ENCODE measurements at regions not wholly inside any gene's neighbourhood (a gene's known extent, or its start where the extent isn't known, plus 50 kb on each side); places are given as distances from the start of the nearest gene placed in this dataset.

- Histone ChIP-seq H3K4me3 (ENCODE audit: low read depth in 1 of 2, low read length in 2 of 2) (no peak overlapping the region), H3K36me3 (ENCODE audit: control insufficient read depth in 2 of 2, insufficient read depth in 2 of 2, low read length in 1 of 2) (no peaks in the 10 kb centered on the region), H3K4me1 (ENCODE audit: control insufficient read depth in 2 of 2, insufficient read depth in 2 of 2, low read length in 1 of 2) (no peaks in the 10 kb centered on the region), H3K9me3 (ENCODE audit: control insufficient read depth in 2 of 2, insufficient read depth in 1 of 2, low read depth in 1 of 2, low read length in 1 of 2) (no peaks in the 10 kb centered on the region), H3K27me3 (ENCODE audit: control insufficient read depth in 1 of 2, insufficient read depth in 2 of 2, low read length in 2 of 2) (no peaks in the 10 kb centered on the region), H3K27ac (ENCODE audit: low read depth in 2 of 2, low read length in 1 of 2) (no peak overlapping the region)
- WGBS, 2 donors = 72 to 83% methylated on average over 6 of the region's 6 CpGs
Measured at GRCh38 chr15:91625506-91625905, 228.0 kb upstream of the SLCO3A1 start.

DNA sequence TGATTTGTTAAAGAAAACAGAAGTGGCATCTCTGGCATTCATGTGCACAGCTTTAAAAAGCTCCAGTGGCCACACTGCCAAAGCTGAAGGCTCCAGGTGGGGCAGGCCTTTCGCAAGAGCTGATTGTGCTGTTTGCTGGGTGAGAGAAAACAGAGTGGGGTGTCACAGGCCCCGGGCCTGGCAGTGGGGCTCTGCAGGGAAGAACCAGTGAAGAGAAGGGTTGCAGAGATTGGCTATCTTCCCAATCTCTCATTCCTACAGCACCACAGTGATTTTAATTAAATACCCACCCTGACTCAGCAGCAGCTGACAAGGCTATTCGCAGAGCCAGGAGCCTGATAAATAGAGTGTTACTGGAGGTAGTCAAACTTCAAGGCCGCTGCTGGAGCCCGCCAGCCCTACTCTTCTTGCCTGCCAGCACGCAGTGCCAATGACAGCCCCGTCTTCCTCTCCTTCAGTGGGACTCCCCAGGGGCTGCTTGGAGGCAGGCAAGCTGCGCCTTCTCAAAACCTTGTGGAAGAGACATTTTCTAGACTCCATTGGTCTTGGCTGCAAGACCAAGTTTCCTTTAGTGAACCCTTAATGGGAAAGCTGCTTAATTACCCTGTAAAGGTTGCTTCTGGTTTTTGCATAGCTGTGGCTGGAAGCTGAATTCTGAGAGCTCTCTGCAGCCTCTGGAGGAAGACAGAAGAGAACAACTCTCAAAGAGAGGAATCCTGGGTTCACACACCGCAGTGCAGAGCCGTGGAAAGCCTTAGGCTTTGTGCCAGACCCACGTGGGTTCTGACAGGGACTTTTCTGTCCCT lies 225.8 kb upstream of the SLCO3A1 start:
- no peaks in the 10 kb centered on the region for H3K36me3 ChIP-seq (ENCODE audit: control insufficient read depth in 2 of 2, insufficient read depth in 2 of 2, low read length in 1 of 2)
- 54 to 55% methylated on average over 11 of the region's 11 CpGs for WGBS, 2 donors
- H3K4me1 ChIP-seq (ENCODE audit: control insufficient read depth in 2 of 2, insufficient read depth in 2 of 2, low read length in 1 of 2) = no peaks in the 10 kb centered on the region
- no peak overlapping the region for H3K27ac ChIP-seq (ENCODE audit: low read depth in 2 of 2, low read length in 1 of 2)
- H3K27me3 ChIP-seq (ENCODE audit: control insufficient read depth in 1 of 2, insufficient read depth in 2 of 2, low read length in 2 of 2) = no peaks in the 10 kb centered on the region
- no peaks in the 10 kb centered on the region for H3K9me3 ChIP-seq (ENCODE audit: control insufficient read depth in 2 of 2, insufficient read depth in 1 of 2, low read depth in 1 of 2, low read length in 1 of 2)
- no peak overlapping the region for H3K4me3 ChIP-seq (ENCODE audit: low read depth in 1 of 2, low read length in 2 of 2)

- H3K4me1 ChIP-seq (ENCODE audit: control insufficient read depth in 2 of 2, insufficient read depth in 2 of 2, low read length in 1 of 2) = no peaks in the 10 kb centered on the region
- H3K9me3 ChIP-seq (ENCODE audit: control insufficient read depth in 2 of 2, insufficient read depth in 1 of 2, low read depth in 1 of 2, low read length in 1 of 2) = peaks cover 0 to 4% of the 10 kb centered on the region in 2 donors
- H3K36me3 ChIP-seq (ENCODE audit: control insufficient read depth in 2 of 2, insufficient read depth in 2 of 2, low read length in 1 of 2) = no peaks in the 10 kb centered on the region
- H3K27me3 ChIP-seq (ENCODE audit: control insufficient read depth in 1 of 2, insufficient read depth in 2 of 2, low read length in 2 of 2) = no peaks in the 10 kb centered on the region
- H3K4me3 ChIP-seq (ENCODE audit: low read depth in 1 of 2, low read length in 2 of 2) = no peak overlapping the region
- WGBS, 2 donors = 65 to 71% methylated on average over 6 of the region's 6 CpGs
- no peak overlapping the region for H3K27ac ChIP-seq (ENCODE audit: low read depth in 2 of 2, low read length in 1 of 2)
Measured at GRCh38 chr15:91630090-91630489, 223.4 kb upstream of the SLCO3A1 start.

- Histone ChIP-seq H3K9me3 (ENCODE audit: control insufficient read depth in 2 of 2, insufficient read depth in 1 of 2, low read depth in 1 of 2, low read length in 1 of 2) (peaks cover 0 to 4% of the 10 kb centered on the region in 2 donors), H3K4me1 (ENCODE audit: control insufficient read depth in 2 of 2, insufficient read depth in 2 of 2, low read length in 1 of 2) (no peaks in the 10 kb centered on the region), H3K27ac (ENCODE audit: low read depth in 2 of 2, low read length in 1 of 2) (no peak overlapping the region), H3K27me3 (ENCODE audit: control insufficient read depth in 1 of 2, insufficient read depth in 2 of 2, low read length in 2 of 2) (no peaks in the 10 kb centered on the region), H3K36me3 (ENCODE audit: control insufficient read depth in 2 of 2, insufficient read depth in 2 of 2, low read length in 1 of 2) (no peaks in the 10 kb centered on the region), H3K4me3 (ENCODE audit: low read depth in 1 of 2, low read length in 2 of 2) (no peak overlapping the region)
- WGBS, 2 donors = 83% methylated on average over 2 of the region's 2 CpGs
Measured at GRCh38 chr15:91632176-91632575, 221.3 kb upstream of the SLCO3A1 start.

GRCh38 chr15:91632981-91633380 lies 220.5 kb upstream of the SLCO3A1 start:
- no peaks in the 10 kb centered on the region for H3K4me1 ChIP-seq (ENCODE audit: control insufficient read depth in 2 of 2, insufficient read depth in 2 of 2, low read length in 1 of 2)
- H3K9me3 ChIP-seq (ENCODE audit: control insufficient read depth in 2 of 2, insufficient read depth in 1 of 2, low read depth in 1 of 2, low read length in 1 of 2) = peaks cover 0 to 4% of the 10 kb centered on the region in 2 donors
- no peaks in the 10 kb centered on the region for H3K36me3 ChIP-seq (ENCODE audit: control insufficient read depth in 2 of 2, insufficient read depth in 2 of 2, low read length in 1 of 2)
- H3K27ac ChIP-seq (ENCODE audit: low read depth in 2 of 2, low read length in 1 of 2) = no peak overlapping the region
- no peaks in the 10 kb centered on the region for H3K27me3 ChIP-seq (ENCODE audit: control insufficient read depth in 1 of 2, insufficient read depth in 2 of 2, low read length in 2 of 2)
- H3K4me3 ChIP-seq (ENCODE audit: low read depth in 1 of 2, low read length in 2 of 2) = no peak overlapping the region
- whole genome bisulfite sequencing, 2 donors = 88 to 89% methylated on average over 9 of the region's 9 CpGs

- 89 to 92% methylated on average over 3 of the region's 3 CpGs for WGBS, 2 donors
- H3K4me1 ChIP-seq (ENCODE audit: control insufficient read depth in 2 of 2, insufficient read depth in 2 of 2, low read length in 1 of 2) = no peaks in the 10 kb centered on the region
- no peak overlapping the region for H3K27ac ChIP-seq (ENCODE audit: low read depth in 2 of 2, low read length in 1 of 2)
- no peaks in the 10 kb centered on the region for H3K27me3 ChIP-seq (ENCODE audit: control insufficient read depth in 1 of 2, insufficient read depth in 2 of 2, low read length in 2 of 2)
- peaks cover 0 to 4% of the 10 kb centered on the region in 2 donors for H3K9me3 ChIP-seq (ENCODE audit: control insufficient read depth in 2 of 2, insufficient read depth in 1 of 2, low read depth in 1 of 2, low read length in 1 of 2)
- no peaks in the 10 kb centered on the region for H3K36me3 ChIP-seq (ENCODE audit: control insufficient read depth in 2 of 2, insufficient read depth in 2 of 2, low read length in 1 of 2)
- no peak overlapping the region for H3K4me3 ChIP-seq (ENCODE audit: low read depth in 1 of 2, low read length in 2 of 2)
Measured at GRCh38 chr15:91634179-91634578, 219.3 kb upstream of the SLCO3A1 start.

DNA sequence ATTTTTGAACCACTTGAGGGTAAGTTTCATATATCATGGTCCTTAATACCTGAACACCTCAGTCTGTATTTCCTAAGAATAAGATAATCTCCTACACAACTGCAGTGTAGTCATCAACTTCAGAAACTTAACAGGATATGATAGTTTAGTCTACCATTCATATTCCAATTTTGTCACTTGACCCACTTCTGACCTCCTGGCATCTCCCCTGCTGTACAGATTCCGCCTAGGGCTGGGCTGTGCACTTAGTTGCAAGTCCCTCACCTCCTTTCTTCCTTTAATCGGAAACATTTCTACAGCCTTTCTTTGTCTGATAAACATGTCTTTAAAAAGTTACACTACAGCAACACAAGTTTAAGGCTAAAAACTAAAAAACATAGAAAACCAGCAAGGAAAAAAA lies 218.4 kb upstream of the SLCO3A1 start:
- no peak overlapping the region for H3K27ac ChIP-seq (ENCODE audit: low read depth in 2 of 2, low read length in 1 of 2)
- no peaks in the 10 kb centered on the region for H3K36me3 ChIP-seq (ENCODE audit: control insufficient read depth in 2 of 2, insufficient read depth in 2 of 2, low read length in 1 of 2)
- no peaks in the 10 kb centered on the region for H3K4me1 ChIP-seq (ENCODE audit: control insufficient read depth in 2 of 2, insufficient read depth in 2 of 2, low read length in 1 of 2)
- no peak overlapping the region for H3K4me3 ChIP-seq (ENCODE audit: low read depth in 1 of 2, low read length in 2 of 2)
- WGBS, 2 donors = 73% methylated on average over 2 of the region's 2 CpGs
- H3K27me3 ChIP-seq (ENCODE audit: control insufficient read depth in 1 of 2, insufficient read depth in 2 of 2, low read length in 2 of 2) = no peaks in the 10 kb centered on the region
- H3K9me3 ChIP-seq (ENCODE audit: control insufficient read depth in 2 of 2, insufficient read depth in 1 of 2, low read depth in 1 of 2, low read length in 1 of 2) = peaks cover 0 to 6% of the 10 kb centered on the region in 2 donors

DNA sequence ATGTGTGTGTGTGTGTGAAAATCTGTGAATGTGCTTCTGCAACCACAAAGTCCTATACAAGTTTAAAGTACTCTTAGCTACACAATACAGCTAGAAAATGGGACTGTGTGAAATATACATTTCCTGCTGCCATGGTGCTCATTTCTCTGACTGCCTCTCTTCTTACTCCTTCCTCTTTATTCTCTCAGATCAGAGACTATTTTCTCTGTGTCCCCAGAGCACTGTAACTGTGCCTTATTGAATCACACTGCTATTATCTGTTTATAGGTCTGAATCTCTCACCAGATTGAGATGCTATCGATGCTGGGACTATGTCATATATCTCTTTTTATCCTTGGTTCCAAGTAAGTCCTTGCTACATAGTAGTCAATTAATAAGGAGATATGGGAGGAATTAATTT lies 217.9 kb upstream of the SLCO3A1 start:
- peaks cover 0 to 6% of the 10 kb centered on the region in 2 donors for H3K9me3 ChIP-seq (ENCODE audit: control insufficient read depth in 2 of 2, insufficient read depth in 1 of 2, low read depth in 1 of 2, low read length in 1 of 2)
- H3K27ac ChIP-seq (ENCODE audit: low read depth in 2 of 2, low read length in 1 of 2) = no peak overlapping the region
- WGBS, 2 donors = 95% methylated on average over 1 of the region's 1 CpG
- H3K4me1 ChIP-seq (ENCODE audit: control insufficient read depth in 2 of 2, insufficient read depth in 2 of 2, low read length in 1 of 2) = no peaks in the 10 kb centered on the region
- H3K4me3 ChIP-seq (ENCODE audit: low read depth in 1 of 2, low read length in 2 of 2) = no peak overlapping the region
- H3K27me3 ChIP-seq (ENCODE audit: control insufficient read depth in 1 of 2, insufficient read depth in 2 of 2, low read length in 2 of 2) = no peaks in the 10 kb centered on the region
- H3K36me3 ChIP-seq (ENCODE audit: control insufficient read depth in 2 of 2, insufficient read depth in 2 of 2, low read length in 1 of 2) = no peaks in the 10 kb centered on the region

GRCh38 chr15:91649016-91649415 lies 204.5 kb upstream of the SLCO3A1 start:
- Histone ChIP-seq H3K36me3 (ENCODE audit: control insufficient read depth in 2 of 2, insufficient read depth in 2 of 2, low read length in 1 of 2) (no peaks in the 10 kb centered on the region), H3K4me3 (ENCODE audit: low read depth in 1 of 2, low read length in 2 of 2) (no peak overlapping the region), H3K4me1 (ENCODE audit: control insufficient read depth in 2 of 2, insufficient read depth in 2 of 2, low read length in 1 of 2) (no peaks in the 10 kb centered on the region), H3K27ac (ENCODE audit: low read depth in 2 of 2, low read length in 1 of 2) (no peak overlapping the region), H3K27me3 (ENCODE audit: control insufficient read depth in 1 of 2, insufficient read depth in 2 of 2, low read length in 2 of 2) (no peaks in the 10 kb centered on the region), H3K9me3 (ENCODE audit: control insufficient read depth in 2 of 2, insufficient read depth in 1 of 2, low read depth in 1 of 2, low read length in 1 of 2) (no peaks in the 10 kb centered on the region)
- 92 to 93% methylated on average over 2 of the region's 2 CpGs for WGBS, 2 donors

DNA sequence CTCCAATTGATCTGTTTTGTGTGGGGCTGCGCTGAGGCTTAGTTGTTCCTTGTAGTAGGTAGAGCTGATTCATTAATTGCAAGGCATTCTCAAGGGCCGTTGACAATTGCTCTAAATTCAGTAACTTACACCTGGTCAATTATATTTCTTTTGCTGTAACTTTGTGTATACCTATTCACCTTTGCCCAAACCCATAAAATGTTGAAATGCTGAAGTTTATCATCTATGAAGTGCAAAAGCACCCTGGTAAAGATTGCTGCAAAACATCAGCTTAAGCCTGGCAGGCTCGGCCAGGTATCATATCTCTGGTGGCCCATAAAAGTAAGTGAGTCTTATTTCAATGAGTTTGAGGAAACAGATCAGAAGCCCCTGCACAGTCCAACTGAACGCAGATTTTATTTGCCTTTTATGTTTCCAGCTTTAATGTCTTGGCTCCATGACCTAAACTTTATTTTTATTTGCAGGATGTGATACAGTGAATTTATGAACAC lies 203.6 kb upstream of the SLCO3A1 start:
- WGBS, 2 donors = 73 to 90% methylated on average over 4 of the region's 4 CpGs
- H3K9me3 ChIP-seq (ENCODE audit: control insufficient read depth in 2 of 2, insufficient read depth in 1 of 2, low read depth in 1 of 2, low read length in 1 of 2) = no peaks in the 10 kb centered on the region
- H3K4me1 ChIP-seq (ENCODE audit: control insufficient read depth in 2 of 2, insufficient read depth in 2 of 2, low read length in 1 of 2) = no peaks in the 10 kb centered on the region
- H3K4me3 ChIP-seq (ENCODE audit: low read depth in 1 of 2, low read length in 2 of 2) = no peak overlapping the region
- no peaks in the 10 kb centered on the region for H3K27me3 ChIP-seq (ENCODE audit: control insufficient read depth in 1 of 2, insufficient read depth in 2 of 2, low read length in 2 of 2)
- no peaks in the 10 kb centered on the region for H3K36me3 ChIP-seq (ENCODE audit: control insufficient read depth in 2 of 2, insufficient read depth in 2 of 2, low read length in 1 of 2)
- H3K27ac ChIP-seq (ENCODE audit: low read depth in 2 of 2, low read length in 1 of 2) = no peak overlapping the region
